H9 (cell line): ENCODE measurements at regions not wholly inside any gene's neighbourhood (a gene's known extent, or its start where the extent isn't known, plus 50 kb on each side); places are given as distances from the start of the nearest gene placed in this dataset.

ENCODE experiments used
- DNase-seq: peaks from one replicate; pipeline ENCODE4 v3.0.0-alpha.2; 2017
- H2AFZ ChIP-seq: one replicate; pipeline ENCODE4 v1.6.1; 2013; ENCODE audit warnings: mild to moderate bottlenecking, low read length, control low read depth, moderate library complexity
- H2AK5ac ChIP-seq: 2 replicates; pipeline ENCODE4 v1.6.1; 2013; ENCODE audit warnings: low read length, control low read depth, mixed read lengths; ENCODE audit not compliant: insufficient read length
- H2BK120ac ChIP-seq: one replicate; pipeline ENCODE4 v1.6.1; 2013; ENCODE audit warnings: low read depth, mild to moderate bottlenecking, low read length, control low read depth, inconsistent platforms; ENCODE audit not compliant: poor library complexity, severe bottlenecking
- H2BK12ac ChIP-seq: 2 replicates; pipeline ENCODE4 v1.6.1; 2013; ENCODE audit warnings: low read length, control low read depth, mixed read lengths, low read depth; ENCODE audit not compliant: insufficient read length
- H2BK15ac ChIP-seq: 2 replicates; pipeline ENCODE4 v1.6.1; 2013; ENCODE audit warnings: low read depth, low read length, control low read depth
- H2BK20ac ChIP-seq: one replicate; pipeline ENCODE4 v1.6.1; 2013; ENCODE audit warnings: low read depth, mild to moderate bottlenecking, low read length, control low read depth, inconsistent platforms; ENCODE audit not compliant: poor library complexity, severe bottlenecking
- H2BK5ac ChIP-seq: 2 replicates; pipeline ENCODE4 v1.6.1; 2013; ENCODE audit warnings: low read length, control low read depth, mixed read lengths; ENCODE audit not compliant: insufficient read length
- H3K14ac ChIP-seq: 2 replicates; pipeline ENCODE4 v1.6.1; 2013; ENCODE audit warnings: low read length, control low read depth; ENCODE audit not compliant: insufficient read depth
- H3K18ac ChIP-seq: 2 replicates; pipeline ENCODE4 v1.6.1; 2013; ENCODE audit warnings: low read depth, mild to moderate bottlenecking, mixed read lengths, low read length, control low read depth; ENCODE audit not compliant: insufficient read length
- H3K23ac ChIP-seq: 2 replicates; pipeline ENCODE4 v1.6.1; 2013; ENCODE audit warnings: low read length, control low read depth, mixed read lengths, low read depth; ENCODE audit not compliant: insufficient read length
- H3K23me2 ChIP-seq: 2 replicates; pipeline ENCODE4 v1.6.1; 2013; ENCODE audit warnings: low read depth, mild to moderate bottlenecking, mixed read lengths, low read length, control low read depth; ENCODE audit not compliant: insufficient read length, poor library complexity, severe bottlenecking
- H3K27ac ChIP-seq: 2 replicates; pipeline ENCODE4 v1.5.1; 2013; ENCODE audit warnings: low read length, control low read depth, mixed read lengths, low read depth; ENCODE audit not compliant: insufficient read length
- H3K27me3 ChIP-seq: 2 replicates; pipeline ENCODE4 v1.6.1; 2013; ENCODE audit warnings: low read length, control low read depth, inconsistent platforms; ENCODE audit not compliant: insufficient read depth
- H3K4ac ChIP-seq: 2 replicates; pipeline ENCODE4 v1.6.1; 2013; ENCODE audit warnings: low read depth, mild to moderate bottlenecking, control low read depth, inconsistent platforms, low read length, moderate library complexity
- H3K4me1 ChIP-seq: 2 replicates; pipeline ENCODE4 v1.6.1; 2013; ENCODE audit warnings: low read length, control low read depth, inconsistent platforms; ENCODE audit not compliant: insufficient read depth
- H3K4me2 ChIP-seq: 2 replicates; pipeline ENCODE4 v1.6.1; 2013; ENCODE audit warnings: low read length, control low read depth, mixed read lengths; ENCODE audit not compliant: insufficient read length, insufficient read depth
- H3K56ac ChIP-seq: 2 replicates; pipeline ENCODE4 v1.6.1; 2013; ENCODE audit warnings: low read depth, mild to moderate bottlenecking, mixed read lengths, low read length, control low read depth; ENCODE audit not compliant: insufficient read length
- H3K79me1 ChIP-seq: 2 replicates; pipeline ENCODE4 v1.6.1; 2013; ENCODE audit warnings: low read depth, mild to moderate bottlenecking, moderate library complexity, low read length, control low read depth, inconsistent platforms; ENCODE audit not compliant: insufficient read depth, poor library complexity, severe bottlenecking
- H3K79me2 ChIP-seq: 2 replicates; pipeline ENCODE4 v1.6.1; 2013; ENCODE audit warnings: low read length, control low read depth, inconsistent platforms; ENCODE audit not compliant: insufficient read depth
- H3K9ac ChIP-seq: 2 replicates; pipeline ENCODE4 v1.6.1; 2013; ENCODE audit warnings: low read length, control low read depth, mixed read lengths; ENCODE audit not compliant: insufficient read length; ENCODE audit errors: extremely low read depth
- H3K9me3 ChIP-seq: one replicate; pipeline ENCODE4 v1.6.1; 2013; ENCODE audit warnings: low read depth, low read length, inconsistent platforms; ENCODE audit not compliant: control insufficient read depth
- H3T11ph ChIP-seq: one replicate; pipeline ENCODE4 v1.6.1; 2013; ENCODE audit warnings: mild to moderate bottlenecking, low read length, control low read depth, inconsistent platforms
- H4K20me1 ChIP-seq: one replicate; pipeline ENCODE4 v1.6.1; 2013; ENCODE audit not compliant: control insufficient read depth, insufficient read length, insufficient read depth
- H4K5ac ChIP-seq: 2 replicates; pipeline ENCODE4 v1.6.1; 2013; ENCODE audit warnings: low read depth, mild to moderate bottlenecking, mixed read lengths, low read length, control low read depth; ENCODE audit not compliant: insufficient read length
- H4K8ac ChIP-seq: replicated peaks from 2 replicates; pipeline ENCODE4 v1.6.1; 2013; ENCODE audit warnings: low read length, control low read depth, mixed read lengths, low read depth; ENCODE audit not compliant: insufficient read length
- H4K91ac ChIP-seq: 2 replicates; pipeline ENCODE4 v1.6.1; 2013; ENCODE audit warnings: low read depth, mild to moderate bottlenecking, moderate library complexity, mixed read lengths, low read length, control low read depth; ENCODE audit not compliant: insufficient read length
- H3K27ac Mint-ChIP-seq, 3 experiments: 2 replicates in 2 of 3; 3 replicates in 1 of 3; pipeline ENCODE4 v1.8.0; 2020 to 2021; ENCODE audit warnings: mixed read lengths in 3 of 3, mild to moderate bottlenecking in 1 of 3, moderate library complexity in 1 of 3
- H3K27me3 Mint-ChIP-seq: 2 replicates; pipeline ENCODE4 v1.8.0; 2021; ENCODE audit warnings: low read depth, mild to moderate bottlenecking, moderate library complexity, mixed read lengths
- H3K36me3 Mint-ChIP-seq, 3 experiments: 2 replicates in 2 of 3; 3 replicates in 1 of 3; pipeline ENCODE4 v1.8.0; 2020 to 2021; ENCODE audit warnings: low read depth in 3 of 3, mixed read lengths in 3 of 3; ENCODE audit not compliant: insufficient read depth in 1 of 3
- H3K4me1 Mint-ChIP-seq, 2 experiments: 2 replicates each; pipeline ENCODE4 v1.8.0; 2020; ENCODE audit warnings: mixed read lengths in 2 of 2
- H3K4me3 Mint-ChIP-seq, 2 experiments: 2 replicates in 1 of 2; 3 replicates in 1 of 2; pipeline ENCODE4 v1.8.0; 2020 to 2021; ENCODE audit warnings: mild to moderate bottlenecking in 2 of 2, mixed read lengths in 2 of 2, moderate library complexity in 1 of 2
- H3K9me3 Mint-ChIP-seq, 2 experiments: 2 replicates in 1 of 2; 3 replicates in 1 of 2; pipeline ENCODE4 v1.8.0; 2020; ENCODE audit warnings: mild to moderate bottlenecking in 2 of 2, mixed read lengths in 2 of 2, moderate library complexity in 1 of 2
- whole genome bisulfite sequencing: extraction: QIAGEN DNeasy Blood & Tissue Kit; methylation state at CpG from one replicate; pipeline ENCODE4 v1.1.7; 2013; ENCODE audit warnings: missing lambda C conversion rate, low lambda C conversion rate, mixed read lengths; ENCODE audit not compliant: insufficient read length; ENCODE audit errors: extremely low coverage; 5-methylcytosine and 5-hydroxymethylcytosine counted together
- TF ChIP-seq, protein P1 (sequence below): fragments of 200-600 bp; sonication (generic); conservative IDR thresholded peaks from 3 replicates; pipeline ENCODE4 v1.8.0; 2021; ENCODE audit warnings: antibody characterized with exemption, mild to moderate bottlenecking

DNA sequence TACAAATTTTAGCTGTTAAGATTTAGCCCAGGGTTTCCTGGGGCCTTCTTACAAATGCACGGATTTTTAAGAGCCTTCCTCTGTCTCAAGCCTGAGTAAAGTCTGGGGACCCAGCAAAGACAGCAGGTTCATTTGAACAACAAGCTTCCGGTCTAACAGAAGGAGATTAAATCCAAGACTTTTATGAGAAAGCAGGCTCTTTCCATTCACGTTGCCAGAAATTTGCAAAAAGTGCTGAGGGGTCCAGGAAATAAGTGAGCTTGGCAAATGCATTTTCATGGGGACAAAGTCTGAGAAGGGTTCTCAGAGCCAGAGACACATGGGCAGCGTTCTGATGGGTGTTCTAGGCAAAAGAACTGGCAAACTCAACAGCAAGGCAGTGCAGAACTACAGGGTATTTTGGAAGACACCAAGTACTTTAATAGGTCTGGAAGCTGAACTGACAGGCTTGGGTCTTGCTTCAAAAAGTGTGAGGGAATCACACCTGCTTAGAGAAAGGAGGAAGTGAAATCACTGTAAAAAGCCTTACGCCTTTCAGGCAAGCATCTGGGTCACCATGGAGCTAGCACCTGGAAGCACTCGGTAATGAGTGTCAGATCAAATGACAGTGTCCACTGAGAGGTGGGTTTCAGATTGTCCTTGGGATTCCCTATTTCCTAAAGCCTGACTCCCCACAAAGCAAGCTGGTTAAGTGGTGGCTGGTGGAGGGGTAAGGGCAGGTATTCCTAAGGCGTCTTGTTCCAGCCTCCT, 115.8 kb upstream of the ARHGEF3 start:
- Histone ChIP-seq H2AFZ (no peak overlapping the region), H3K79me2 (no peaks in the 10 kb centered on the region), H3K23me2 (no peaks in the 10 kb centered on the region), H3K4ac (no peak overlapping the region), H3K23ac (no peak overlapping the region), H4K5ac (no peak overlapping the region), H3T11ph (no peak overlapping the region), H3K4me2 (no peak overlapping the region), H2BK120ac (no peak overlapping the region), H3K18ac (no peak overlapping the region), H3K9ac (no peak overlapping the region), H2BK5ac (no peak overlapping the region), H4K20me1 (no peaks in the 10 kb centered on the region), H3K27ac (no peak overlapping the region), H4K91ac (no peak overlapping the region), H3K56ac (no peak overlapping the region), H2BK15ac (no peak overlapping the region), H3K9me3 (no peaks in the 10 kb centered on the region), H3K4me1 (peaks cover 3% of the 10 kb centered on the region; the same call in 1 of the 2 replicates), H2BK12ac (no peak overlapping the region), H3K14ac (no peak overlapping the region), H3K79me1 (no peaks in the 10 kb centered on the region), H4K8ac (no peak overlapping the region), H3K27me3 (no peaks in the 10 kb centered on the region), H2BK20ac (no peak overlapping the region), H2AK5ac (no peak overlapping the region)
- no peaks in the 10 kb centered on the region for H3K9me3 Mint-ChIP-seq
- no CpG with 5 or more reads among the region's 7 CpGs for WGBS
- no peak for DNase-seq
- TF ChIP-seq, protein P1, sequence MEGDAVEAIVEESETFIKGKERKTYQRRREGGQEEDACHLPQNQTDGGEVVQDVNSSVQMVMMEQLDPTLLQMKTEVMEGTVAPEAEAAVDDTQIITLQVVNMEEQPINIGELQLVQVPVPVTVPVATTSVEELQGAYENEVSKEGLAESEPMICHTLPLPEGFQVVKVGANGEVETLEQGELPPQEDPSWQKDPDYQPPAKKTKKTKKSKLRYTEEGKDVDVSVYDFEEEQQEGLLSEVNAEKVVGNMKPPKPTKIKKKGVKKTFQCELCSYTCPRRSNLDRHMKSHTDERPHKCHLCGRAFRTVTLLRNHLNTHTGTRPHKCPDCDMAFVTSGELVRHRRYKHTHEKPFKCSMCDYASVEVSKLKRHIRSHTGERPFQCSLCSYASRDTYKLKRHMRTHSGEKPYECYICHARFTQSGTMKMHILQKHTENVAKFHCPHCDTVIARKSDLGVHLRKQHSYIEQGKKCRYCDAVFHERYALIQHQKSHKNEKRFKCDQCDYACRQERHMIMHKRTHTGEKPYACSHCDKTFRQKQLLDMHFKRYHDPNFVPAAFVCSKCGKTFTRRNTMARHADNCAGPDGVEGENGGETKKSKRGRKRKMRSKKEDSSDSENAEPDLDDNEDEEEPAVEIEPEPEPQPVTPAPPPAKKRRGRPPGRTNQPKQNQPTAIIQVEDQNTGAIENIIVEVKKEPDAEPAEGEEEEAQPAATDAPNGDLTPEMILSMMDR, result no peak
- peak overlapping the region in 1 of 3 experiments; percentile 42; a peak in 1 of 7 replicates for H3K27ac Mint-ChIP-seq
- no peaks in the 10 kb centered on the region for H3K36me3 Mint-ChIP-seq
- H3K4me1 Mint-ChIP-seq, result peaks cover 30% of the 10 kb centered on the region in 2 experiments
- no peak overlapping the region for H3K4me3 Mint-ChIP-seq
- H3K27me3 Mint-ChIP-seq, result peaks cover 2% of the 10 kb centered on the region; the same call in 1 of the 2 replicates
